OCI-LY3 (cell line): ENCODE measurements at regions not wholly inside any gene's neighbourhood (a gene's known extent, or its start where the extent isn't known, plus 50 kb on each side); places are given as distances from the start of the nearest gene placed in this dataset.
A peak's percentile ranks its signal among the peaks of the same experiment; 100 is the strongest.

ENCODE experiments used
- H2AFZ ChIP-seq: fragments of 200-600, 300-600 bp; shearing (Covaris generic); 2 replicates; pipeline ENCODE4 v1.6.0; 2014; ENCODE audit warnings: antibody characterized with exemption, low read depth, low read length
- H3K27ac ChIP-seq: fragments of 200-600, 300-600 bp; sonication (generic); 2 replicates; pipeline ENCODE4 v1.5.1; 2014; ENCODE audit warnings: mild to moderate bottlenecking, low read length, moderate library complexity, mixed read lengths
- H3K27me3 ChIP-seq: fragments of 200-600, 300-600 bp; sonication (generic); 2 replicates; pipeline ENCODE4 v1.6.1; 2014; ENCODE audit warnings: low read depth, low read length, mixed read lengths
- H3K36me3 ChIP-seq: fragments of 200-600, 300-600 bp; sonication (generic); replicated peaks from 2 replicates; pipeline ENCODE3; 2014; ENCODE audit warnings: low read depth, low read length, mixed read lengths
- H3K4me1 ChIP-seq: fragments of 300-600, 200-600 bp; sonication (generic); 2 replicates; pipeline ENCODE4 v1.6.1; 2014; ENCODE audit warnings: low read length, mixed read lengths
- H3K4me2 ChIP-seq: fragments of 200-600, 300-600 bp; sonication (generic); 2 replicates; pipeline ENCODE4 v1.6.1; 2014; ENCODE audit warnings: low read length, mixed read lengths
- H3K4me3 ChIP-seq: fragments of 300-600, 200-600 bp; sonication (generic); 2 replicates; pipeline ENCODE4 v1.5.1; 2014; ENCODE audit warnings: antibody characterized with exemption, mild to moderate bottlenecking, low read length, moderate library complexity
- H3K79me2 ChIP-seq: fragments of 300-600, 200-600 bp; shearing (Covaris generic); 2 replicates; pipeline ENCODE4 v1.6.1; 2014; ENCODE audit warnings: mild to moderate bottlenecking, low read length, mixed read lengths
- H3K9ac ChIP-seq: fragments of 300-600, 200-600 bp; shearing (Covaris generic); 2 replicates; pipeline ENCODE4 v1.6.0; 2014; ENCODE audit warnings: mild to moderate bottlenecking, low read length, moderate library complexity
- H3K9me3 ChIP-seq: fragments of 200-600, 300-600 bp; shearing (Covaris generic); 2 replicates; pipeline ENCODE4 v1.6.1; 2014; ENCODE audit warnings: low read length, mixed read lengths; ENCODE audit not compliant: insufficient read depth
- H4K20me1 ChIP-seq: fragments of 200-600, 300-600 bp; sonication (generic); 2 replicates; pipeline ENCODE4 v1.6.1; 2016; ENCODE audit warnings: low read length, mixed read lengths; ENCODE audit not compliant: insufficient read depth
- CTCF ChIP-seq: fragments of 200-600, 300-600 bp; sonication (generic); IDR thresholded peaks from 2 replicates; pipeline ENCODE4 v1.5.1; 2014; ENCODE audit warnings: antibody characterized with exemption, low read length, low read depth
- EZH2phosphoT487 ChIP-seq: fragments of 200-600 bp; shearing (Covaris generic); IDR thresholded peaks from 2 replicates; pipeline ENCODE4 v1.6.1; 2018; ENCODE audit warnings: antibody characterized with exemption, mixed run types, low read depth

- Histone ChIP-seq H3K36me3 (no peaks in the 10 kb centered on the region), H2AFZ (no peak overlapping the region), H3K27ac (no peak overlapping the region)
These were observed 153.0 kb upstream of the TMTC4 start for GRCh38 chr13:100827489-100828176.

GRCh38 chr13:100826441-100826840 is 151.8 kb upstream of the TMTC4 start:
- H3K9ac ChIP-seq, result no peak overlapping the region
- no peaks in the 10 kb centered on the region for H3K79me2 ChIP-seq
- TF ChIP-seq CTCF (no peak), EZH2phosphoT487 (no peak)
- H3K36me3 ChIP-seq, result no peaks in the 10 kb centered on the region
- H3K4me1 ChIP-seq, result peaks cover 6% of the 10 kb centered on the region
- peak overlapping the region; percentile 49 for H3K4me2 ChIP-seq
- H3K4me3 ChIP-seq, result no peak overlapping the region; the same call in 1 of the 2 replicates
- H4K20me1 ChIP-seq, result no peaks in the 10 kb centered on the region
- peaks cover 6% of the 10 kb centered on the region; the same call in 1 of the 2 replicates for H3K27me3 ChIP-seq
- peaks cover 3% of the 10 kb centered on the region; the same call in 1 of the 2 replicates for H3K9me3 ChIP-seq
- no peak overlapping the region for H2AFZ ChIP-seq
- H3K27ac ChIP-seq, result no peak overlapping the region

More at GRCh38 chr13:100827489-100828176, 153.0 kb upstream of the TMTC4 start:
- Histone ChIP-seq H3K79me2 (no peaks in the 10 kb centered on the region), H4K20me1 (no peaks in the 10 kb centered on the region), H3K4me2 (no peak overlapping the region), H3K4me1 (peaks cover 6% of the 10 kb centered on the region), H3K4me3 (no peak overlapping the region), H3K9me3 (peaks cover 3% of the 10 kb centered on the region; the same call in 1 of the 2 replicates), H3K9ac (no peak overlapping the region), H3K27me3 (peaks cover 3% of the 10 kb centered on the region; the same call in 1 of the 2 replicates)
- TF ChIP-seq CTCF (no peak), EZH2phosphoT487 (no peak)

GRCh38 chr13:100825557-100825956 is 151.0 kb upstream of the TMTC4 start:
- H3K4me1 ChIP-seq, result peaks cover 6% of the 10 kb centered on the region
- peak overlapping the region; percentile 49; the same call in 1 of the 2 replicates for H3K4me2 ChIP-seq
- no peak for TF ChIP-seq EZH2phosphoT487
- TF ChIP-seq CTCF, result no peak
- no peaks in the 10 kb centered on the region for H4K20me1 ChIP-seq
- H3K27me3 ChIP-seq, result peaks cover 6% of the 10 kb centered on the region; the same call in 1 of the 2 replicates
- no peak overlapping the region for H3K27ac ChIP-seq
- no peak overlapping the region for H3K9ac ChIP-seq
- no peaks in the 10 kb centered on the region for H3K79me2 ChIP-seq
- H3K36me3 ChIP-seq, result no peaks in the 10 kb centered on the region
- peaks cover 3% of the 10 kb centered on the region; the same call in 1 of the 2 replicates for H3K9me3 ChIP-seq
- H2AFZ ChIP-seq, result no peak overlapping the region
- H3K4me3 ChIP-seq, result no peak overlapping the region

- Histone ChIP-seq H3K79me2 (no peaks in the 10 kb centered on the region), H3K4me3 (no peak overlapping the region)
These were observed 149.8 kb upstream of the TMTC4 start for GRCh38 chr13:100824366-100824765.

More at GRCh38 chr13:100824366-100824765, 149.8 kb upstream of the TMTC4 start:
- H3K4me1 ChIP-seq, result peaks cover 6% of the 10 kb centered on the region
- TF ChIP-seq CTCF (no peak), EZH2phosphoT487 (no peak)
- H3K9me3 ChIP-seq, result peaks cover 3% of the 10 kb centered on the region; the same call in 1 of the 2 replicates
- no peaks in the 10 kb centered on the region for H4K20me1 ChIP-seq
- no peaks in the 10 kb centered on the region for H3K36me3 ChIP-seq
- no peak overlapping the region for H3K9ac ChIP-seq
- no peak overlapping the region for H3K27ac ChIP-seq
- peaks cover 6% of the 10 kb centered on the region; the same call in 1 of the 2 replicates for H3K27me3 ChIP-seq
- no peak overlapping the region for H3K4me2 ChIP-seq
- H2AFZ ChIP-seq, result no peak overlapping the region
